ENCODE measurements at regions not wholly inside any gene's neighbourhood (a gene's known extent, or its start where the extent isn't known, plus 50 kb on each side); places are given as distances from the start of the nearest gene placed in this dataset.
"Not testable (repeated sequence)": the region's sequence is repeated elsewhere in the genome, so short reads cannot be mapped to it uniquely, and the experiment has no call there.

- no peak for TF ChIP-seq CTCF (IDR thresholded peaks at IDR 0.05)
- no peak for TF ChIP-seq POLR2A (IDR thresholded peaks at IDR 0.05)
- TF ChIP-seq EP300 (IDR thresholded peaks at IDR 0.05), result no peak
- Histone ChIP-seq H3K27ac (no peak overlapping the region), H3K36me3 (no peaks in the 10 kb centered on the region), H3K9me3 (no peaks in the 10 kb centered on the region), H3K4me3 (no peak overlapping the region), H3K4me1 (no peaks in the 10 kb centered on the region), H3K27me3 (no peaks in the 10 kb centered on the region)
- no peak for DNase-seq (ENCODE audit: low spot score in 2 of 2)
- 50 to 58% methylated on average over 4 of the region's 4 CpGs for WGBS, 2 donors
Observed at GRCh38 chrX:121405826-121406225, 358.4 kb downstream of the GLUD2 start.

GRCh38 chrX:121407627-121408026 is 360.2 kb downstream of the GLUD2 start:
- Histone ChIP-seq H3K27ac (no peak overlapping the region), H3K9me3 (no peaks in the 10 kb centered on the region), H3K27me3 (no peaks in the 10 kb centered on the region), H3K4me1 (no peaks in the 10 kb centered on the region), H3K36me3 (no peaks in the 10 kb centered on the region), H3K4me3 (no peak overlapping the region)
- WGBS, 2 donors, result 74 to 81% methylated on average over 5 of the region's 5 CpGs
- DNase-seq (ENCODE audit: low spot score in 2 of 2), result no peak
- no peak for TF ChIP-seq POLR2A (IDR thresholded peaks at IDR 0.05)
- no peak for TF ChIP-seq EP300 (IDR thresholded peaks at IDR 0.05)
- TF ChIP-seq CTCF (IDR thresholded peaks at IDR 0.05), result no peak

- 100% methylated on average over 1 of the region's 27 CpGs; no CpG with 5 or more reads in 1 of the 2 donors for WGBS, 2 donors
- not testable (repeated sequence) for H3K4me1 ChIP-seq
Observed at GRCh38 chrX:121431514-121431913, 384.1 kb downstream of the GLUD2 start.

GRCh38 chrX:121433289-121433688 is 385.9 kb downstream of the GLUD2 start:
- Histone ChIP-seq H3K27me3 (no peaks in the 10 kb centered on the region), H3K4me1 (no peaks in the 10 kb centered on the region), H3K36me3 (no peaks in the 10 kb centered on the region), H3K9me3 (no peaks in the 10 kb centered on the region), H3K4me3 (no peak overlapping the region), H3K27ac (no peak overlapping the region)
- DNase-seq (ENCODE audit: low spot score in 2 of 2), result no peak
- WGBS, 2 donors, result 91 to 96% methylated on average over 1 of the region's 1 CpG
- TF ChIP-seq CTCF (IDR thresholded peaks at IDR 0.05) (no peak), EP300 (IDR thresholded peaks at IDR 0.05) (no peak), POLR2A (IDR thresholded peaks at IDR 0.05) (no peak)

More at GRCh38 chrX:121431514-121431913, 384.1 kb downstream of the GLUD2 start:
- not testable (repeated sequence) for H3K4me3 ChIP-seq; DNase-seq (ENCODE audit: low spot score in 2 of 2); H3K27me3 ChIP-seq; H3K36me3 ChIP-seq; H3K9me3 ChIP-seq; H3K27ac ChIP-seq

- H3K4me1 ChIP-seq; H3K27ac ChIP-seq; H3K9me3 ChIP-seq; H3K4me3 ChIP-seq; DNase-seq (ENCODE audit: low spot score in 2 of 2); H3K36me3 ChIP-seq; H3K27me3 ChIP-seq: not testable (repeated sequence)
- 92 to 96% methylated on average over 23 of the region's 23 CpGs for WGBS, 2 donors
Observed at GRCh38 chrX:121437666-121438065, 390.3 kb downstream of the GLUD2 start.

GRCh38 chrX:121455890-121456289 is 408.5 kb downstream of the GLUD2 start:
- H3K4me1 ChIP-seq, result no peaks in the 10 kb centered on the region
- no peak for DNase-seq (ENCODE audit: low spot score in 2 of 2)
- H3K27me3 ChIP-seq, result no peaks in the 10 kb centered on the region
- no peak for TF ChIP-seq EP300 (IDR thresholded peaks at IDR 0.05)
- TF ChIP-seq POLR2A (IDR thresholded peaks at IDR 0.05), result no peak
- no peak for TF ChIP-seq CTCF (IDR thresholded peaks at IDR 0.05)
- 83 to 89% methylated on average over 1 of the region's 1 CpG for WGBS, 2 donors
- no peak overlapping the region for H3K27ac ChIP-seq
- H3K4me3 ChIP-seq, result no peak overlapping the region
- no peaks in the 10 kb centered on the region for H3K36me3 ChIP-seq
- no peaks in the 10 kb centered on the region for H3K9me3 ChIP-seq
